H9 (cell line): ENCODE measurements at regions not wholly inside any gene's neighbourhood (a gene's known extent, or its start where the extent isn't known, plus 50 kb on each side); places are given as distances from the start of the nearest gene placed in this dataset.

Source experiments
- DNase-seq: peaks from one replicate; pipeline ENCODE4 v3.0.0-alpha.2; 2017
- H2AFZ ChIP-seq: one replicate; pipeline ENCODE4 v1.6.1; 2013; ENCODE audit warnings: mild to moderate bottlenecking, low read length, control low read depth, moderate library complexity
- H2AK5ac ChIP-seq: 2 replicates; pipeline ENCODE4 v1.6.1; 2013; ENCODE audit warnings: low read length, control low read depth, mixed read lengths; ENCODE audit not compliant: insufficient read length
- H2BK120ac ChIP-seq: one replicate; pipeline ENCODE4 v1.6.1; 2013; ENCODE audit warnings: low read depth, mild to moderate bottlenecking, low read length, control low read depth, inconsistent platforms; ENCODE audit not compliant: poor library complexity, severe bottlenecking
- H2BK12ac ChIP-seq: 2 replicates; pipeline ENCODE4 v1.6.1; 2013; ENCODE audit warnings: low read length, control low read depth, mixed read lengths, low read depth; ENCODE audit not compliant: insufficient read length
- H2BK15ac ChIP-seq: 2 replicates; pipeline ENCODE4 v1.6.1; 2013; ENCODE audit warnings: low read depth, low read length, control low read depth
- H2BK20ac ChIP-seq: one replicate; pipeline ENCODE4 v1.6.1; 2013; ENCODE audit warnings: low read depth, mild to moderate bottlenecking, low read length, control low read depth, inconsistent platforms; ENCODE audit not compliant: poor library complexity, severe bottlenecking
- H2BK5ac ChIP-seq: 2 replicates; pipeline ENCODE4 v1.6.1; 2013; ENCODE audit warnings: low read length, control low read depth, mixed read lengths; ENCODE audit not compliant: insufficient read length
- H3K14ac ChIP-seq: 2 replicates; pipeline ENCODE4 v1.6.1; 2013; ENCODE audit warnings: low read length, control low read depth; ENCODE audit not compliant: insufficient read depth
- H3K18ac ChIP-seq: 2 replicates; pipeline ENCODE4 v1.6.1; 2013; ENCODE audit warnings: low read depth, mild to moderate bottlenecking, mixed read lengths, low read length, control low read depth; ENCODE audit not compliant: insufficient read length
- H3K23ac ChIP-seq: 2 replicates; pipeline ENCODE4 v1.6.1; 2013; ENCODE audit warnings: low read length, control low read depth, mixed read lengths, low read depth; ENCODE audit not compliant: insufficient read length
- H3K23me2 ChIP-seq: 2 replicates; pipeline ENCODE4 v1.6.1; 2013; ENCODE audit warnings: low read depth, mild to moderate bottlenecking, mixed read lengths, low read length, control low read depth; ENCODE audit not compliant: insufficient read length, poor library complexity, severe bottlenecking
- H3K27ac ChIP-seq: 2 replicates; pipeline ENCODE4 v1.5.1; 2013; ENCODE audit warnings: low read length, control low read depth, mixed read lengths, low read depth; ENCODE audit not compliant: insufficient read length
- H3K27me3 ChIP-seq: 2 replicates; pipeline ENCODE4 v1.6.1; 2013; ENCODE audit warnings: low read length, control low read depth, inconsistent platforms; ENCODE audit not compliant: insufficient read depth
- H3K4ac ChIP-seq: 2 replicates; pipeline ENCODE4 v1.6.1; 2013; ENCODE audit warnings: low read depth, mild to moderate bottlenecking, control low read depth, inconsistent platforms, low read length, moderate library complexity
- H3K4me1 ChIP-seq: 2 replicates; pipeline ENCODE4 v1.6.1; 2013; ENCODE audit warnings: low read length, control low read depth, inconsistent platforms; ENCODE audit not compliant: insufficient read depth
- H3K4me2 ChIP-seq: 2 replicates; pipeline ENCODE4 v1.6.1; 2013; ENCODE audit warnings: low read length, control low read depth, mixed read lengths; ENCODE audit not compliant: insufficient read length, insufficient read depth
- H3K56ac ChIP-seq: 2 replicates; pipeline ENCODE4 v1.6.1; 2013; ENCODE audit warnings: low read depth, mild to moderate bottlenecking, mixed read lengths, low read length, control low read depth; ENCODE audit not compliant: insufficient read length
- H3K79me1 ChIP-seq: 2 replicates; pipeline ENCODE4 v1.6.1; 2013; ENCODE audit warnings: low read depth, mild to moderate bottlenecking, moderate library complexity, low read length, control low read depth, inconsistent platforms; ENCODE audit not compliant: insufficient read depth, poor library complexity, severe bottlenecking
- H3K79me2 ChIP-seq: 2 replicates; pipeline ENCODE4 v1.6.1; 2013; ENCODE audit warnings: low read length, control low read depth, inconsistent platforms; ENCODE audit not compliant: insufficient read depth
- H3K9ac ChIP-seq: 2 replicates; pipeline ENCODE4 v1.6.1; 2013; ENCODE audit warnings: low read length, control low read depth, mixed read lengths; ENCODE audit not compliant: insufficient read length; ENCODE audit errors: extremely low read depth
- H3K9me3 ChIP-seq: one replicate; pipeline ENCODE4 v1.6.1; 2013; ENCODE audit warnings: low read depth, low read length, inconsistent platforms; ENCODE audit not compliant: control insufficient read depth
- H3T11ph ChIP-seq: one replicate; pipeline ENCODE4 v1.6.1; 2013; ENCODE audit warnings: mild to moderate bottlenecking, low read length, control low read depth, inconsistent platforms
- H4K20me1 ChIP-seq: one replicate; pipeline ENCODE4 v1.6.1; 2013; ENCODE audit not compliant: control insufficient read depth, insufficient read length, insufficient read depth
- H4K5ac ChIP-seq: 2 replicates; pipeline ENCODE4 v1.6.1; 2013; ENCODE audit warnings: low read depth, mild to moderate bottlenecking, mixed read lengths, low read length, control low read depth; ENCODE audit not compliant: insufficient read length
- H4K8ac ChIP-seq: replicated peaks from 2 replicates; pipeline ENCODE4 v1.6.1; 2013; ENCODE audit warnings: low read length, control low read depth, mixed read lengths, low read depth; ENCODE audit not compliant: insufficient read length
- H4K91ac ChIP-seq: 2 replicates; pipeline ENCODE4 v1.6.1; 2013; ENCODE audit warnings: low read depth, mild to moderate bottlenecking, moderate library complexity, mixed read lengths, low read length, control low read depth; ENCODE audit not compliant: insufficient read length
- H3K27ac Mint-ChIP-seq, 3 experiments: 2 replicates in 2 of 3; 3 replicates in 1 of 3; pipeline ENCODE4 v1.8.0; 2020 to 2021; ENCODE audit warnings: mixed read lengths in 3 of 3, mild to moderate bottlenecking in 1 of 3, moderate library complexity in 1 of 3
- H3K27me3 Mint-ChIP-seq: 2 replicates; pipeline ENCODE4 v1.8.0; 2021; ENCODE audit warnings: low read depth, mild to moderate bottlenecking, moderate library complexity, mixed read lengths
- H3K36me3 Mint-ChIP-seq, 3 experiments: 2 replicates in 2 of 3; 3 replicates in 1 of 3; pipeline ENCODE4 v1.8.0; 2020 to 2021; ENCODE audit warnings: low read depth in 3 of 3, mixed read lengths in 3 of 3; ENCODE audit not compliant: insufficient read depth in 1 of 3
- H3K4me1 Mint-ChIP-seq, 2 experiments: 2 replicates each; pipeline ENCODE4 v1.8.0; 2020; ENCODE audit warnings: mixed read lengths in 2 of 2
- H3K4me3 Mint-ChIP-seq, 2 experiments: 2 replicates in 1 of 2; 3 replicates in 1 of 2; pipeline ENCODE4 v1.8.0; 2020 to 2021; ENCODE audit warnings: mild to moderate bottlenecking in 2 of 2, mixed read lengths in 2 of 2, moderate library complexity in 1 of 2
- H3K9me3 Mint-ChIP-seq, 2 experiments: 2 replicates in 1 of 2; 3 replicates in 1 of 2; pipeline ENCODE4 v1.8.0; 2020; ENCODE audit warnings: mild to moderate bottlenecking in 2 of 2, mixed read lengths in 2 of 2, moderate library complexity in 1 of 2
- WGBS: extraction: QIAGEN DNeasy Blood & Tissue Kit; methylation state at CpG from one replicate; pipeline ENCODE4 v1.1.7; 2013; ENCODE audit warnings: missing lambda C conversion rate, low lambda C conversion rate, mixed read lengths; ENCODE audit not compliant: insufficient read length; ENCODE audit errors: extremely low coverage; 5-methylcytosine and 5-hydroxymethylcytosine counted together
- TF ChIP-seq, protein P1 (sequence below): fragments of 200-600 bp; sonication (generic); conservative IDR thresholded peaks from 3 replicates; pipeline ENCODE4 v1.8.0; 2021; ENCODE audit warnings: antibody characterized with exemption, mild to moderate bottlenecking

- no CpG with 5 or more reads among the region's 2 CpGs for WGBS
Measured at GRCh38 chr11:105189581-105189980, 50.0 kb upstream of the CARD18 start.

More at GRCh38 chr11:105189581-105189980, 50.0 kb upstream of the CARD18 start:
- Histone ChIP-seq H3K9me3 (no peaks in the 10 kb centered on the region), H2BK120ac (no peak overlapping the region), H4K8ac (no peak overlapping the region), H3K23me2 (no peaks in the 10 kb centered on the region), H3K18ac (no peak overlapping the region), H4K5ac (no peak overlapping the region), H3K4me2 (no peak overlapping the region), H2BK15ac (no peak overlapping the region), H3K23ac (no peak overlapping the region), H3K79me1 (no peaks in the 10 kb centered on the region), H3K56ac (no peak overlapping the region), H2AK5ac (no peak overlapping the region), H4K91ac (no peak overlapping the region), H3T11ph (no peak overlapping the region), H4K20me1 (no peaks in the 10 kb centered on the region), H3K27me3 (no peaks in the 10 kb centered on the region), H3K27ac (no peak overlapping the region), H2BK5ac (no peak overlapping the region), H3K9ac (no peak overlapping the region), H3K4ac (no peak overlapping the region), H2AFZ (no peak overlapping the region), H2BK12ac (no peak overlapping the region), H3K14ac (no peak overlapping the region), H3K4me1 (no peaks in the 10 kb centered on the region), H2BK20ac (no peak overlapping the region), H3K79me2 (no peaks in the 10 kb centered on the region)
- Mint-ChIP-seq H3K9me3 (no peaks in the 10 kb centered on the region), H3K4me3 (no peak overlapping the region), H3K36me3 (no peaks in the 10 kb centered on the region), H3K27ac (no peak overlapping the region), H3K27me3 (no peaks in the 10 kb centered on the region), H3K4me1 (no peaks in the 10 kb centered on the region)
- no peak for DNase-seq
- TF ChIP-seq, protein P1, sequence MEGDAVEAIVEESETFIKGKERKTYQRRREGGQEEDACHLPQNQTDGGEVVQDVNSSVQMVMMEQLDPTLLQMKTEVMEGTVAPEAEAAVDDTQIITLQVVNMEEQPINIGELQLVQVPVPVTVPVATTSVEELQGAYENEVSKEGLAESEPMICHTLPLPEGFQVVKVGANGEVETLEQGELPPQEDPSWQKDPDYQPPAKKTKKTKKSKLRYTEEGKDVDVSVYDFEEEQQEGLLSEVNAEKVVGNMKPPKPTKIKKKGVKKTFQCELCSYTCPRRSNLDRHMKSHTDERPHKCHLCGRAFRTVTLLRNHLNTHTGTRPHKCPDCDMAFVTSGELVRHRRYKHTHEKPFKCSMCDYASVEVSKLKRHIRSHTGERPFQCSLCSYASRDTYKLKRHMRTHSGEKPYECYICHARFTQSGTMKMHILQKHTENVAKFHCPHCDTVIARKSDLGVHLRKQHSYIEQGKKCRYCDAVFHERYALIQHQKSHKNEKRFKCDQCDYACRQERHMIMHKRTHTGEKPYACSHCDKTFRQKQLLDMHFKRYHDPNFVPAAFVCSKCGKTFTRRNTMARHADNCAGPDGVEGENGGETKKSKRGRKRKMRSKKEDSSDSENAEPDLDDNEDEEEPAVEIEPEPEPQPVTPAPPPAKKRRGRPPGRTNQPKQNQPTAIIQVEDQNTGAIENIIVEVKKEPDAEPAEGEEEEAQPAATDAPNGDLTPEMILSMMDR = no peak
